Endothelial cell of umbilical vein (primary cell): ENCODE measurements at regions not wholly inside any gene's neighbourhood (a gene's known extent, or its start where the extent isn't known, plus 50 kb on each side); places are given as distances from the start of the nearest gene placed in this dataset.

ENCODE experiments used
- EZH2 ChIP-seq: IDR thresholded peaks from 2 replicates; pipeline ENCODE4 v1.6.1; 2012; ENCODE audit warnings: borderline replicate concordance, low read depth, mild to moderate bottlenecking, moderate library complexity, low read length, inconsistent platforms; ENCODE audit not compliant: severe bottlenecking
- FOS ChIP-seq: IDR thresholded peaks from 2 replicates; pipeline ENCODE4 v1.6.1; 2011; ENCODE audit warnings: mild to moderate bottlenecking, low read length, moderate library complexity, borderline replicate concordance; ENCODE audit not compliant: insufficient read depth
- GATA2 ChIP-seq: IDR thresholded peaks from 2 replicates; pipeline ENCODE4 v1.7.0; 2011; ENCODE audit warnings: low read depth, mild to moderate bottlenecking, moderate library complexity, mixed read lengths, low read length; ENCODE audit not compliant: insufficient read length, insufficient read depth
- MYC ChIP-seq: IDR thresholded peaks from one replicate; pipeline ENCODE4 v1.6.1; 2011; ENCODE audit warnings: mild to moderate bottlenecking, low read depth, low read length
- POLR2A ChIP-seq: IDR thresholded peaks from 2 replicates; pipeline ENCODE4 v1.6.1; 2012; ENCODE audit warnings: low read depth, mild to moderate bottlenecking, control low read depth, low read length
- POLR2AphosphoS5 ChIP-seq: IDR thresholded peaks from 2 replicates; pipeline ENCODE4 v1.6.1; 2012; ENCODE audit warnings: low read depth, mild to moderate bottlenecking, control low read depth, low read length, moderate library complexity; ENCODE audit not compliant: insufficient read depth
- TF ChIP-seq, protein P1 (sequence below), 2 donors: IDR thresholded peaks; 1 replicate in 1 of 2; 2 replicates in 1 of 2; pipeline ENCODE4 v1.5.1; 2011; ENCODE audit warnings: low read length in 2 of 2, mild to moderate bottlenecking in 2 of 2, moderate library complexity in 2 of 2, control low read depth in 1 of 2, inconsistent platforms in 1 of 2, low read depth in 1 of 2; ENCODE audit not compliant: insufficient read depth in 1 of 2; ENCODE audit errors: extremely low read depth in 1 of 2
- TF ChIP-seq, protein P2 (sequence below): IDR thresholded peaks from 2 replicates; pipeline ENCODE4 v1.6.1; 2011; ENCODE audit not compliant: insufficient read depth, insufficient read length

DNA sequence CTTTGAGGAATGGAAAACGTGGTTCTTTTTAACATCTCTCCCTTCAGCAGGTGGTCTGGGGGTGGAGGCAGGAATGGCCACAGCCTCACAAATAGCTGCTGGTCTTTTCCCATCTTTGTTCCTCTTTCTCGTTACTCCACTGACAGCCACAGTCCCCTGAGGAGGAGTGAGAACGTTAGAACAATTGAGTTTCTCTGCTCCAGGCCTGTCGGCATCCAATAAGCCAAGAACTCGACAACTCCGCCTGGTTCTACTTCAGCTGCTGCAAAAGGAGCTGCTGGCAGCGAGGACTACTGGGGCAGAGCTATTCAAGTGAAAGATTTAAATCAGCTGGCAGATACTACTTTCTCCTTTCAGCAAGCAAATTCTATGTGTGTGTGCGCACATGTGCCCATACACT, 169.5 kb upstream of the GALNT2 start:
- TF ChIP-seq, protein P1, sequence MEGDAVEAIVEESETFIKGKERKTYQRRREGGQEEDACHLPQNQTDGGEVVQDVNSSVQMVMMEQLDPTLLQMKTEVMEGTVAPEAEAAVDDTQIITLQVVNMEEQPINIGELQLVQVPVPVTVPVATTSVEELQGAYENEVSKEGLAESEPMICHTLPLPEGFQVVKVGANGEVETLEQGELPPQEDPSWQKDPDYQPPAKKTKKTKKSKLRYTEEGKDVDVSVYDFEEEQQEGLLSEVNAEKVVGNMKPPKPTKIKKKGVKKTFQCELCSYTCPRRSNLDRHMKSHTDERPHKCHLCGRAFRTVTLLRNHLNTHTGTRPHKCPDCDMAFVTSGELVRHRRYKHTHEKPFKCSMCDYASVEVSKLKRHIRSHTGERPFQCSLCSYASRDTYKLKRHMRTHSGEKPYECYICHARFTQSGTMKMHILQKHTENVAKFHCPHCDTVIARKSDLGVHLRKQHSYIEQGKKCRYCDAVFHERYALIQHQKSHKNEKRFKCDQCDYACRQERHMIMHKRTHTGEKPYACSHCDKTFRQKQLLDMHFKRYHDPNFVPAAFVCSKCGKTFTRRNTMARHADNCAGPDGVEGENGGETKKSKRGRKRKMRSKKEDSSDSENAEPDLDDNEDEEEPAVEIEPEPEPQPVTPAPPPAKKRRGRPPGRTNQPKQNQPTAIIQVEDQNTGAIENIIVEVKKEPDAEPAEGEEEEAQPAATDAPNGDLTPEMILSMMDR (IDR thresholded peaks at IDR 0.05; ENCODE audit: extremely low read depth in 1 of 2, insufficient read depth in 1 of 2, low read depth in 1 of 2, low read length in 2 of 2) = no peak
- TF ChIP-seq POLR2A (no peak), POLR2AphosphoS5 (no peak), EZH2 (no peak), GATA2 (no peak), MYC (no peak), FOS (no peak)
- TF ChIP-seq, protein P2, sequence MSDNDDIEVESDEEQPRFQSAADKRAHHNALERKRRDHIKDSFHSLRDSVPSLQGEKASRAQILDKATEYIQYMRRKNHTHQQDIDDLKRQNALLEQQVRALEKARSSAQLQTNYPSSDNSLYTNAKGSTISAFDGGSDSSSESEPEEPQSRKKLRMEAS = no peak
